GM12872 (cell line): ENCODE measurements at regions not wholly inside any gene's neighbourhood (a gene's known extent, or its start where the extent isn't known, plus 50 kb on each side); places are given as distances from the start of the nearest gene placed in this dataset.

Source experiments
- TF ChIP-seq, protein P1 (sequence below): IDR thresholded peaks from 3 replicates; pipeline ENCODE4 v1.5.1; 2011; ENCODE audit warnings: low read depth, mild to moderate bottlenecking, low read length, moderate library complexity; ENCODE audit not compliant: insufficient read depth

GRCh38 chr15:96424674-96425073, 94.2 kb downstream of the NR2F2 start:
- TF ChIP-seq, protein P1, sequence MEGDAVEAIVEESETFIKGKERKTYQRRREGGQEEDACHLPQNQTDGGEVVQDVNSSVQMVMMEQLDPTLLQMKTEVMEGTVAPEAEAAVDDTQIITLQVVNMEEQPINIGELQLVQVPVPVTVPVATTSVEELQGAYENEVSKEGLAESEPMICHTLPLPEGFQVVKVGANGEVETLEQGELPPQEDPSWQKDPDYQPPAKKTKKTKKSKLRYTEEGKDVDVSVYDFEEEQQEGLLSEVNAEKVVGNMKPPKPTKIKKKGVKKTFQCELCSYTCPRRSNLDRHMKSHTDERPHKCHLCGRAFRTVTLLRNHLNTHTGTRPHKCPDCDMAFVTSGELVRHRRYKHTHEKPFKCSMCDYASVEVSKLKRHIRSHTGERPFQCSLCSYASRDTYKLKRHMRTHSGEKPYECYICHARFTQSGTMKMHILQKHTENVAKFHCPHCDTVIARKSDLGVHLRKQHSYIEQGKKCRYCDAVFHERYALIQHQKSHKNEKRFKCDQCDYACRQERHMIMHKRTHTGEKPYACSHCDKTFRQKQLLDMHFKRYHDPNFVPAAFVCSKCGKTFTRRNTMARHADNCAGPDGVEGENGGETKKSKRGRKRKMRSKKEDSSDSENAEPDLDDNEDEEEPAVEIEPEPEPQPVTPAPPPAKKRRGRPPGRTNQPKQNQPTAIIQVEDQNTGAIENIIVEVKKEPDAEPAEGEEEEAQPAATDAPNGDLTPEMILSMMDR, result no peak

DNA sequence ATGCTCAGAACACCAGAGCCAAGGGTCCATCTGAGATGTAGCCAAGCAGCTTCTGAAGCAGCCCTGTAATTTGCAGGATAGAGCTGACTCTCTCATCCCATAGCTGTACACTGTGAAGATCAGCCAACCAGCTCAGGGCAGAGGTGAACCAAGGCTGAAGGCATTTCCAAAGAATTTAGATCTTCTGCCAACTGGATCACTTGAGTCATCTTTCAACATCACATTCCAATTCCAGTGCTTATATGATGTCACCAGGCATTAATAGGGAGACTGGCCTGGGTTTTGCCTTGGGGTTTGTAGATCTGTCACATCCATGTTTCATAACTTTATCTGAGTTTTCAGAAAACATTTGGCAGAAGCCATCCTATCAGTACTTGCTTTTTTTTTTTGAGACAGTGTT, 98.2 kb downstream of the NR2F2 start:
- TF ChIP-seq, protein P1, result no peak

DNA sequence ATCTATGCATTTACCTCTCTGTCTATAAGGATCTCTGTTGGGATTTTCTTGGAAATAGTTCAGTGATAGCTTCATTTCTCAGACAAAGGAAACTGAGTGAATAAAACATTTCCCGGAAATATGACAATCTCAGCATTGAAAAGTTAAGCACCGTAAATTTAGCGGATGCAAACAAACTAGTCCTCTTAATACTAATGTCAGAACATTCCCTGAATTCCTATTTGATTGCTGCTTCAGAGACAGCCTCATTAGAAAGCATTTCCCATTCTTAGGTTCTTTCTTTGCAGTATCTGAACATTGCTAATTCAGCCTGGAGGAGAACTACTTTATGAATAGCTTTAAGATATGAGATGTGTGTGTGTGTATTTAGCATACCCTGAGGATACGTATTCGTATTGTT, 101.3 kb downstream of the NR2F2 start:
- TF ChIP-seq, protein P1, result no peak

DNA sequence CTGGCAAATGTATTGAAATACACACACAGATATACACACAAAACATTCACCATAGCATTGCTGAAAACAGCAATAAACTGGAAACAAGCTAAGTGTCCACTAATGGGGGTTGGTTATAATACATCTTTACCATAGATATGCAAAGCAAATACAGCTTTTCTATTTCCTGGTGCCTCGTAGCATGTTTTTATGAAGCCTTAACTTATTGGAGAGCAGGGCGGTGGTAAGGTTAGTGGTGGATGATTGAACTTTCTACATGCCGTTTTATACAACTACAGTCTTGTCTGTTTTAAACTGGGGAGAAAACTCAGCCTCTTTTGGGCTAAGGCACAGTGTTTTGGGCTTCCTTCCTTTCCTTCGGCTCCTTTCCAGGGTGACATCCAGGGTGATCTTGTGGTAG, 104.5 kb downstream of the NR2F2 start:
- TF ChIP-seq, protein P1, result no peak

GRCh38 chr15:96435841-96436240, 105.3 kb downstream of the NR2F2 start:
- TF ChIP-seq, protein P1, result no peak

- TF ChIP-seq, protein P1, result no peak
Observed at GRCh38 chr15:96440978-96441377, 110.5 kb downstream of the NR2F2 start.

DNA sequence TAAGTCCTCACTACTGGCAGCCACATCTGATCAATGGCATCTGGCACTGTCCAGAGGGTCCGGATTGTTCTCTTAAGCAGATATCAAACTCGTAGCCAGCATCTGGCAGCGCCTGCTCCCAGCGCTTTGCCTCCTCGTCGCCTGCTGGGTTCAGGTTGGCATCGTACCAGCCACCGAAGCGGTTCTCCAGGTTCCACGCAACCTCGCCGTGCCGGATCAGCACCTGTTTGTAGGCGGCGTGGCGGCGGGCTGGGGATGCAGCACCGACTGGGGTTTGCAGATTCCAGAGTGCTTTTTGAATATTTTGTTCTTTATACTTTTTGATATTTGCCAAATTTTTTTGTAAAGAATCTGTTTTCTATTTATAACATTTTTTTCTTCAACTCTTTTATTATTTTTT, 111.6 kb downstream of the NR2F2 start:
- TF ChIP-seq, protein P1, result no peak

GRCh38 chr15:96444865-96445264, 114.4 kb downstream of the NR2F2 start:
- TF ChIP-seq, protein P1, result no peak
